GM12892 (cell line): ENCODE measurements at regions not wholly inside any gene's neighbourhood (a gene's known extent, or its start where the extent isn't known, plus 50 kb on each side); places are given as distances from the start of the nearest gene placed in this dataset.

Experiments
- POLR2A ChIP-seq: IDR thresholded peaks from 2 replicates; pipeline ENCODE4 v1.6.1; 2011; ENCODE audit warnings: low read depth, low read length, control low read depth
- POLR2AphosphoS5 ChIP-seq: IDR thresholded peaks from 2 replicates; pipeline ENCODE4 v1.6.1; 2011; ENCODE audit warnings: low read depth, low read length, control low read depth
- TAF1 ChIP-seq: IDR thresholded peaks from 2 replicates; pipeline ENCODE4 v1.6.1; 2011; ENCODE audit warnings: low read depth, mild to moderate bottlenecking, control low read depth, low read length, borderline replicate concordance

DNA sequence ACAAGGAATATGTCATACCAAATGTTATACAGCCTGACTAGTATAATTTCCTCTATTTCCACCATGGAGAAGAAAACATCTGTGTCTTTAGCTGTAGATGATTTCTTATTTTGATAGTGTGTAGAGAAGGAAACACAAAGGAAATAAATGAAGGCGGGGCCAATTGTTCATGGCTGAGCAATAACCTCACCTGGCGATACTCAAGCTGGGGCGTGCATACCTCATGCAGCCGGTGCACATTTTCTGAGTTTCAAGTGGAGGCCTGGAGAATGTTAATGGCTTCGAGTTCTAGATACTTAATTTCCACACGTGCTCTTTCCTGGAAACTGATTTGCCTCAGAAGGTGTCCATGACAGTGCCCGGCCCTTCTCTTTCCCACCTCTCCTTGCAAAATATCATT lies 127.4 kb upstream of the TAF11L2 start:
- no peak for TF ChIP-seq POLR2AphosphoS5
- no peak for TF ChIP-seq POLR2A
- no peak for TF ChIP-seq TAF1
